ENCODE measurements at regions not wholly inside any gene's neighbourhood (a gene's known extent, or its start where the extent isn't known, plus 50 kb on each side); places are given as distances from the start of the nearest gene placed in this dataset. TPM values are rescaled to one million over a fixed set of nuclear protein-coding genes. Genes with fewer than 3 reads are reported as not detected.

DNA sequence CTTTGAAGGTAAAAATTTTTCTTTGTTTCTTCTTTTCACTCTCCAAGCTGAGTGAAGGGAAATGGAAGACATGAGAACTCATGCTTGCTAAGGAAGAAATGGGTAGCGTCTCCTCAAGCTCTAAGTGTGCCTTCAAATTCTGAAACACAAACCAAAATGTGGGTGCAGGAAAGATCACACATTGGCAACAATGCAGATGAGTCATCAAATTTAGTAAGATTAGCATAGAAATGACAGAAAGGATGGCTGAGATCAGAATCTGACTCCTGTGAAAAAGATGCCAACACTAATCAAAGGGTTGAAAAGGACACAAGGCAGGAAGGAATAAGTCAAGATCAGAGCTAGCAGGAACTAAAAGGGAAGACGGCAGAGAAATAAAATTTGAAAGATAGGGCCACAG, 61.1 kb upstream of the ZNF462 start:
- H3K4me3 ChIP-seq = no peak overlapping the region
- 89% methylated on average over 2 of the region's 2 CpGs for WGBS, 2 donors
- no peak overlapping the region for H3K27ac ChIP-seq
- intact Hi-C loops (cut with DNase I) = no loop called here
- H3K9me3 ChIP-seq = no peaks in the 10 kb centered on the region
- no peaks in the 10 kb centered on the region for H3K4me1 ChIP-seq
- no peaks in the 10 kb centered on the region for H3K27me3 ChIP-seq
- TF ChIP-seq CTCF (IDR thresholded peaks at IDR 0.05) (no peak), POLR2A (IDR thresholded peaks at IDR 0.05) (no peak)
- DNase-seq = no peak
- no peak for ATAC-seq
- H3K36me3 ChIP-seq (replicated peaks in 1 of 2; ENCODE audit: insufficient read depth in 1 of 2, low read depth in 2 of 2) = no peaks in the 10 kb centered on the region

Small RNAs in the stretch of these regions (microRNA-seq; reads per million reads assigned to microRNA genes)
- gene MIR8081 (ENCODE audit: borderline number of aligned reads in 2 of 2, borderline replicate concordance in 2 of 2) = 0 reads per million in 2 donors

Small RNAs in the stretch of these regions (small RNA-seq; reads per million reads assigned to genes)
- gene MIR8081 = not detected
